K562 (cell line): ENCODE measurements at regions not wholly inside any gene's neighbourhood (a gene's known extent, or its start where the extent isn't known, plus 50 kb on each side); places are given as distances from the start of the nearest gene placed in this dataset.

Experiments
- ATAC-seq: fragments of 200-7000 bp; cut with Tn5 transposase; 3 replicates; pipeline ENCODE4 v1.9.1; 2020; ENCODE audit warnings: moderate library complexity
- BruUV-seq: library from RNA; stranded (reverse); fragments of 400-500 nt; replicated peaks from 2 replicates; lab custom pipeline; 2021; lab: Mats Ljungman, UMichigan
- CTCF ChIA-PET: fragments of 300-600 bp; formaldehyde crosslinking; extraction: SDS; loops from one replicate; lab custom pipeline; 2021; ENCODE audit warnings: low intra/inter-chr PET ratio; lab: Yijun Ruan, JAX
- POLR2A ChIA-PET: fragments of 300-600, 350-650 bp; sonication (Branson Sonifier 250); formaldehyde crosslinking; extraction: SDS; loops from one replicate; lab custom pipeline; 2021; ENCODE audit warnings: antibody characterized with exemption, inconsistent platforms; lab: Yijun Ruan, JAX
- DNase-seq, 4 experiments: peaks; one replicate each; pipeline versions ENCODE4 v3.0.0 to v3.0.0-alpha.2; 2011 to 2018; ENCODE audit warnings: low spot score in 3 of 4, mixed read lengths in 3 of 4; ENCODE audit errors: extremely low read depth in 1 of 4
- FAIRE-seq: peaks from 2 replicates; lab custom pipeline; 2011; peaks lifted over from hg19 to GRCh38; lab: Jason Lieb, UNC
- H2AFZ ChIP-seq: 2 replicates; pipeline ENCODE4 v1.6.0; 2011; ENCODE audit warnings: low read depth, low read length, control low read depth, inconsistent platforms
- H3K27ac ChIP-seq: fragments of 200-600 bp; 3 replicates; pipeline ENCODE4 v1.8.0; 2011; ENCODE audit warnings: low read depth, mild to moderate bottlenecking, control low read depth, inconsistent platforms, low read length, moderate library complexity, mixed read lengths; ENCODE audit errors: extremely low read depth
- H3K27me3 ChIP-seq, 2 experiments: fragments of 300-600 bp in 1 of 2; 2 replicates in 1 of 2; 3 replicates in 1 of 2; pipeline versions ENCODE4 v1.6.0 to v1.8.0; 2011; ENCODE audit warnings: inconsistent platforms in 2 of 2, low read length in 2 of 2, mild to moderate bottlenecking in 1 of 2, mixed read lengths in 1 of 2, moderate library complexity in 1 of 2; ENCODE audit not compliant: control insufficient read depth in 2 of 2, insufficient read depth in 2 of 2
- H3K36me3 ChIP-seq: fragments of 300-600 bp; 3 replicates; pipeline ENCODE4 v1.8.0; 2011; ENCODE audit warnings: mild to moderate bottlenecking, low read length, inconsistent platforms; ENCODE audit not compliant: control insufficient read depth, insufficient read depth
- H3K4me1 ChIP-seq, 2 experiments: fragments of 200-600 bp in 1 of 2; replicated peaks in 1 of 2; 2 replicates in 1 of 2; 3 replicates in 1 of 2; pipeline versions ENCODE4 v1.5.1 to v1.8.0; 2011; ENCODE audit warnings: inconsistent platforms in 2 of 2, low read length in 2 of 2, mild to moderate bottlenecking in 1 of 2, mixed read lengths in 1 of 2, moderate library complexity in 1 of 2; ENCODE audit not compliant: control insufficient read depth in 2 of 2, insufficient read depth in 2 of 2
- H3K4me2 ChIP-seq: 2 replicates; pipeline ENCODE4 v1.6.1; 2011; ENCODE audit warnings: low read length, control low read depth, inconsistent platforms, mixed read lengths; ENCODE audit not compliant: insufficient read depth
- H3K4me3 ChIP-seq: fragments of 200-600 bp; sonication (generic), shearing (Covaris generic); 2 replicates; pipeline ENCODE4 v1.5.1; 2016; ENCODE audit warnings: control low read depth, inconsistent platforms
- H3K79me2 ChIP-seq: fragments of 200-600 bp; 3 replicates; pipeline ENCODE4 v1.8.0; 2011; ENCODE audit warnings: low read length, inconsistent platforms; ENCODE audit not compliant: control insufficient read depth, insufficient read depth
- H3K9ac ChIP-seq, 2 experiments: 2 replicates each; pipeline versions ENCODE4 v1.6.0 to v1.6.1; 2011; ENCODE audit warnings: low read depth in 2 of 2, low read length in 2 of 2, control low read depth in 1 of 2, inconsistent platforms in 1 of 2, mild to moderate bottlenecking in 1 of 2, mixed read lengths in 1 of 2; ENCODE audit not compliant: insufficient read depth in 1 of 2
- H3K9me1 ChIP-seq: one replicate; pipeline ENCODE4 v1.6.0; 2011; ENCODE audit warnings: inconsistent platforms, mild to moderate bottlenecking, low read length, moderate library complexity; ENCODE audit not compliant: control insufficient read depth, insufficient read depth
- H3K9me3 ChIP-seq: replicated peaks from 2 replicates; pipeline ENCODE4 v1.5.1; 2011; ENCODE audit warnings: low read depth, low read length, inconsistent platforms; ENCODE audit not compliant: control insufficient read depth, insufficient read depth
- H4K20me1 ChIP-seq: replicated peaks from 2 replicates; pipeline ENCODE4 v1.6.1; 2011; ENCODE audit warnings: low read length, inconsistent platforms, mixed read lengths; ENCODE audit not compliant: control insufficient read depth, insufficient read depth
- CBFA2T2 ChIP-seq: fragments of 450-650 bp; conservative IDR thresholded peaks from 2 replicates; pipeline ENCODE4 v1.6.1; 2017; ENCODE audit warnings: mild to moderate bottlenecking
- CBX8 ChIP-seq: fragments of 200-600 bp; sonication (generic); IDR thresholded peaks from 2 replicates; pipeline ENCODE4 v1.6.1; 2012; ENCODE audit warnings: borderline replicate concordance, mixed run types, low read depth, mild to moderate bottlenecking, moderate library complexity, mixed read lengths, low read length, control low read depth, inconsistent platforms; ENCODE audit not compliant: poor library complexity, severe bottlenecking; ENCODE audit errors: extremely low read depth
- EHMT2 ChIP-seq: fragments of 450-650 bp; IDR thresholded peaks from 2 replicates; pipeline ENCODE4 v1.6.1; 2018; ENCODE audit warnings: antibody characterized with exemption
- ELF4 ChIP-seq: fragments of 450-650 bp; formaldehyde crosslinking; IDR thresholded peaks from 2 replicates; pipeline ENCODE4 v1.4.0; 2022; ENCODE audit warnings: missing genetic modification characterization
- IFI16 ChIP-seq: fragments of 250-450 bp; sonication (Bioruptor Pico); IDR thresholded peaks from 2 replicates; pipeline ENCODE4 v2.1.2; 2022; ENCODE audit warnings: mild to moderate bottlenecking, inconsistent platforms
- PREB ChIP-seq: sonication (generic); formaldehyde crosslinking; IDR thresholded peaks from 2 replicates; pipeline ENCODE4 v1.8.1; 2023; ENCODE audit warnings: mild to moderate bottlenecking, missing genetic modification reagents
- SMAD3 ChIP-seq: fragments of 450-650 bp; formaldehyde crosslinking; conservative IDR thresholded peaks from 2 replicates; pipeline ENCODE4 v1.4.0; 2020; ENCODE audit warnings: mild to moderate bottlenecking
- ZBTB9 ChIP-seq: fragments of 450-650 bp; formaldehyde crosslinking; IDR thresholded peaks from 2 replicates; pipeline ENCODE4 v1.4.0; 2020; ENCODE audit warnings: mild to moderate bottlenecking, moderate library complexity
- ZFP36 ChIP-seq: fragments of 150-350 bp; IDR thresholded peaks from 2 replicates; pipeline ENCODE4 v1.6.1; 2018; ENCODE audit warnings: low read length, low read depth; ENCODE audit not compliant: partially characterized antibody
- ZNF124 ChIP-seq: sonication (generic); formaldehyde crosslinking; IDR thresholded peaks from 2 replicates; pipeline ENCODE4 v1.8.1; 2022; ENCODE audit warnings: missing genetic modification reagents
- ZNF263 ChIP-seq: sonication (generic); formaldehyde crosslinking; IDR thresholded peaks from 2 replicates; pipeline ENCODE4 v1.8.0; 2022; ENCODE audit warnings: mild to moderate bottlenecking, missing genetic modification reagents, borderline replicate concordance
- ZNF384 ChIP-seq: IDR thresholded peaks from 2 replicates; pipeline ENCODE4 v1.6.1; 2012; ENCODE audit warnings: low read depth, low read length, improper control_type of control experiment
- ZNF398 ChIP-seq: fragments of 250-450 bp; sonication (Bioruptor Pico); IDR thresholded peaks from 2 replicates; pipeline ENCODE4 v1.8.0; 2021; ENCODE audit warnings: moderate library complexity, mild to moderate bottlenecking, inconsistent platforms
- ZNF444 ChIP-seq: fragments of 250-450 bp; sonication (Bioruptor Pico); IDR thresholded peaks from 2 replicates; pipeline ENCODE4 v1.4.0; 2020; ENCODE audit warnings: mild to moderate bottlenecking, moderate library complexity
- ZZZ3 ChIP-seq: fragments of 450-650 bp; IDR thresholded peaks from 2 replicates; pipeline ENCODE4 v1.6.1; 2016; ENCODE audit warnings: antibody characterized with exemption, mild to moderate bottlenecking, moderate library complexity
- WGBS: fragments of 100-300 bp; shearing (Covaris generic); methylation state at CpG from one replicate; pipeline ENCODE4 v1.1.6; 2016; ENCODE audit warnings: low coverage, mixed read lengths; ENCODE audit not compliant: insufficient coverage; ENCODE audit errors: missing lambda C conversion rate; 5-methylcytosine and 5-hydroxymethylcytosine counted together
- in situ Hi-C: fragments of 300-500 bp; cut with MboI; formaldehyde crosslinking; loops from 4 replicates; pipeline ENCODE4 v1.15.0; 2018; ENCODE audit warnings: inconsistent platforms, mixed read lengths
- intact Hi-C: fragments of 100-400 bp; cut with micrococcal nuclease; formaldehyde crosslinking; loops from 2 replicates; pipeline ENCODE4 v1.14.2; 2022

- TF ChIP-seq ZFP36 (no peak), CBFA2T2 (no peak), ELF4 (CRISPR knock-in tag) (no peak)
These were observed 82.5 kb upstream of the CCDC28A start (continued) for GRCh38 chr6:138690975-138691594.

GRCh38 chr6:138691595-138692057 is 81.9 kb upstream of the CCDC28A start:
- no TSS peak for BruUV-seq
- WGBS, result 44% methylated on average over 14 of the region's 14 CpGs
- H3K4me2 ChIP-seq, result no peak overlapping the region
- CTCF ChIA-PET, result interaction anchor here (1.4 kb wide), 1 partner anchor 673 kb away, joined by 5 read pairs; no protein-coding TSS in a partner anchor
- no peak overlapping the region for H3K4me3 ChIP-seq
- in situ Hi-C loops, result no loop called here
- intact Hi-C loops, result loop anchor here (5.0 kb wide), 1 partner anchor 76 kb away; no protein-coding TSS in a partner anchor
- DNase-seq (no peak), ATAC-seq (no peak), FAIRE-seq (peak; percentile 65)
- H3K27ac ChIP-seq, result no peak overlapping the region
- peaks cover 6% of the 10 kb centered on the region; the same call in 1 of the 2 replicates for H4K20me1 ChIP-seq
- no peak overlapping the region for H2AFZ ChIP-seq
- H3K27me3 ChIP-seq, result peaks cover 29 to 50% of the 10 kb centered on the region in 2 experiments
- H3K9me1 ChIP-seq, result no peaks in the 10 kb centered on the region
- H3K36me3 ChIP-seq, result no peaks in the 10 kb centered on the region
- no peak overlapping the region for H3K9ac ChIP-seq
- H3K4me1 ChIP-seq, result peaks cover 0 to 17% of the 10 kb centered on the region in 2 experiments; a peak in 2 of 5 replicates
- POLR2A ChIA-PET, result no interaction called here
- no peaks in the 10 kb centered on the region for H3K9me3 ChIP-seq
- H3K79me2 ChIP-seq, result no peaks in the 10 kb centered on the region
- no peak for TF ChIP-seq ZNF263
- no peak for TF ChIP-seq ZZZ3
- TF ChIP-seq PREB (CRISPR knock-in tag), result no peak
- TF ChIP-seq ZNF398 (CRISPR knock-in tag), result no peak
- no peak for TF ChIP-seq ZBTB9
- TF ChIP-seq ZNF384, result no peak
- TF ChIP-seq ZNF444, result no peak
- no peak for TF ChIP-seq EHMT2
- TF ChIP-seq IFI16 (CRISPR knock-in tag), result no peak
- no peak for TF ChIP-seq SMAD3 (CRISPR knock-in tag)
- no peak for TF ChIP-seq ZNF124
- TF ChIP-seq CBX8, result no peak
